NCI-H128 (cell line): ENCODE measurements at regions not wholly inside any gene's neighbourhood (a gene's known extent, or its start where the extent isn't known, plus 50 kb on each side); places are given as distances from the start of the nearest gene placed in this dataset.

Experiments
- DNase-seq: peaks from one replicate; lab custom pipeline; 2025; ENCODE audit not compliant: unreplicated experiment; lab: John Stamatoyannopoulos, UW

GRCh38 chr10:31263903-31264302 lies 55.1 kb upstream of the ZEB1 start:
- no peak for DNase-seq

DNA sequence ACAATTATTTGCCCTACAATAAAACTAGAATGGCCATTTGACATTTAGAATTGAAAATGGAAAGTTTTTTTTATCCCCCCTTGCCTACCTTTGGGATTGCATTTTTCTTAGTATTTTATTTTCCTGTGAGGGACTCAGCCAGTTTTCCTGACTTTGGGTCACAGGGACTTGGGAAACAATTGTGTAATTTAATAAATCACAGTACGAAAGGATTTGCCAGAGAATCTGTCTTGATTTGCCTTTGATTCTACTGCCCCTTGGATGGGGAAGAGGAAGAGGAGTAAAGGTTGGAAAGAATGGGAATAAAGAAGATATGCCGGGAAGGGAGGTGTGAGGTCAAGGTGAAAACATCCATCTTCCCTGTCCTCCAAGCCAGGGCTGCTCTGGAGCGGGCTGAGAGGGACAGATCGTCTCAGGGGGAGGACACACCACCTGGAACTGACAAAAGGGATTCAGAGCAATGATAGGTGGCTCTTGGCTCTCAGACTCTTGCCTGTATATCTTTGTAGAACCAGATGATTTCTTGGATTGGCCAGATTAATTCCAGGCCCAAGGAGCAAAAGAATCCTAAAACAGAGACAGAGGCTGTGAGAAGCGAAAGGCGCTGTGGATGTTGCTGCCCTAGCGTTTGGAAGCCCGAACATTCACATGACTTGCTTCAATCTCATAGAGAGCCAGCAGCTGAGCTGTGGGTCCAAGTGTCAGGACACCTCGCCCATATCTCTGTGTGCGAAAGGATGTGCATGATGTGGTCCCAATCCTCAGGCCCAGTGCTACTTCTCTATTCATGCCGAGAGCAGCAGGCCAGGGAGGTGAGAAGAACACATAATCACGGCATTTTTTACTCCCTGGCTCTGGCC lies 50.3 kb upstream of the ZEB1 start:
- no peak for DNase-seq
